Stimulated activated CD4-positive, alpha-beta T cell treated with anti-CD3 and anti-CD28 coated beads, Interleukin-1b, Interleukin-23, amount 100 ng/mL, for 48 hours (primary cell): ENCODE measurements at regions not wholly inside any gene's neighbourhood (a gene's known extent, or its start where the extent isn't known, plus 50 kb on each side); places are given as distances from the start of the nearest gene placed in this dataset.

ENCODE experiments used
- DNase-seq: peaks from one replicate; pipeline ENCODE4 v3.0.0-alpha.2; 2020

DNA sequence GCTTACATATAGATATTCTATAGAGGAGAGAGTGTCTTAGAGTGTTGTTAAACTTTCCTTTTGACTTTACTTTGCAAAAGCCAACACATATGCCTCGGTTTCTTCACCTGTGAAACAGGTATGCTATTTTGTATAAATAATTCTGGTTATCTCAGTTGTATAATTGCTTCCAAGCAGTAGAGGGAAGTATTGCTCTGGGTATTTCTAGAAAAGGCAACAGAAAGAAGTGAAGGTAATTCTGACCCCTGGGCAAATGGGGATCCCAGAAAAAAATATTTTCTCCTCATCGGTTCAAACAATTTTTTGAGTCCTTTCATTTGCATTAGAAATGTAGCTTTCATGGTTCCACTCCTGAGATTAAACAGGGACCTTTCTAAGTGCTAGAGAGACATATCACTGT lies 216.5 kb upstream of the SEMA6D start:
- DNase-seq = no peak

DNA sequence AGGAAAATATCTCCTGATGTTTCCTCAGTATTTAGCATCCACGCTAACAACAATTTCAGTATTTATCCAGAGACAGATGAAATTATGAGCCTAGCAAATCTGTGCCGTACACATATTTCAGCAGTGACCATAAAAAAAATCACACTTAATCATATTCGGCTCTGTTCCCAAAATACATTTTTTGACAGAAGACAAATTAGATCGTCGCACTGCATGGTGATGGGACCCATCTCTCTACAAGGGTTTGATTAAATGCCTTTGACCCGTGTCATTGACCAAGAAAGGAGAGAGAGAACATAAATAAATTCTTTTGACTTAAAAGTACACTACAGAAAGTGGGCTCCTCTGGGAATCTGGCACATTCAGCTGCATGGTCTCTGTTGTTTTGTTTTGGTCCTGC lies 215.3 kb upstream of the SEMA6D start:
- no peak for DNase-seq

DNA sequence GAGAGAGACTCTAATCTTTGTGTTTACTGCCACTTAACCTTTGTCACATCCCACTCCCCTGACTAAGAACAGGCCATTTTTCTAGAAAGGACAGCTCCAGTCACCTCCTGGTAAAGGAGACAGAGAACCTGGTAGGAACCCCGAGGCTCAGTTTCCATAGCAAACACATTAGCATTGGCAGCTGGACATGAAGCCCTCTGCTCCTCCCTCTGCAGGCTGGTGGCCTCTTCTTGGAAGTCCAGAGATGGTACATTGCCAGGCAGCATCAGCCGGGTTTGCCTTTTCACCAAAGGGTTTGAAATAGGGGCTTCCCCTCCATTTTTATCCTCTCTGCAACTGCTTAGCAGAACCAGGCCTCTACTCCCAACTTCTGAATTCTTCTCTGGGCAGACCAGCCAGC lies 213.4 kb upstream of the SEMA6D start:
- DNase-seq = no peak

DNA sequence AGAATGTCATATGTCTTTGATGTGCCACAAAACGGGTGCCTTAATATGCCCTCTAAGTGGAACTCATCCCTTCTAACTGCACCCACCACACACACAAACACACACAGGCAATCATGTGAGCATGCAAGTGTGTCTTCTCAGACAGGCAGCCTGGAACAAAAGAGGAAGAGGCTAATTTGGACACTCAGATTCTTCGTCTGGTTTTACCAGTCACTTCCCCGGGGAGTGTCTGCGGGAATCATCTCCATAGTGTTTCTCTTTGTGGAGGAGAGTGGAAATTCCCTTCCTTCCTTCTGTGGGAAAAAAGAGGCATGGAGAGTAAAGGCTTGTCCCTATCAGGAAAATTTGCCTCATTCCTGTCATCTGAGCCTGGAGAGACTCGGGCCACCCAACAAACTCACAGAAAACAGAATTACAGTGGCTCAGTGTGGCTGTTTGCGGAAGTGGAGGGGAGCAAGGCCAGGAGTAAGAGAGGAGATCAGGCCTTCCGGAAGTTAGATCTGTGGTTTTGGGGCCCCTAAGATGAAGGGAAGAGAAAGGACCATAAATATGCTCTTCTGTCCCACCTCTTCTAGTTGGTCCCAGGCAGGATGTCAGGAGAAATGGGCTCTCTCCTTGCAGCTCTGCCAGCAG lies 212.6 kb upstream of the SEMA6D start:
- DNase-seq = no peak

DNA sequence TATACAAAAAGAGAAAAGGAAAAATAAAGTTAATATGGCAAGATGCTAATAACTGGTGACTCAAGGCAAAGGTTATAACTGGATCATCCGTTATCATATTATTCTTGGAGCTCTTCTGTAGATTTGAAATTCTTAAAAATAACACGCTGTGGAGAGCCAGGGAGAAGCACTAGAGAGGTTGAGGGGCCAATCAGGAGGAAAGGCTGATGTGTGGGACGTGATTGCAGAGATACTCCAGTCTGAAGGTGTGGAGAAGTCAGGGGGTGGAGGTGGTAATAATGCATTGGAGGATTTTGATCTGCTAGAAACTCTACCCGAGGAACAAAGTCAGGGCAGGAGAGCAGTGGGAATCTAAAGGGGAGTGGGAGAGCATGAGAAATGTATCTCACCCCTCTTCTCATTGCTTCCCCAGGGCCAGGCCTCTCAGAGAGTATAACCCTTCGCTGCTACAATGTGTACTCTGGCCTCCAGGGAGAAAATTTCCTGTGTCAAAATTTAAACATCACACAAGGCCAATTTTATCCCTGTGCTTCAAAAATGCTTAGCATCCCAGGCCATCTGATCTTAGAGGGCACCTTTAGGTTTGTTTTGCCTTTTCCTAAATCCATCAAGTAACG lies 211.5 kb upstream of the SEMA6D start:
- no peak for DNase-seq

DNA sequence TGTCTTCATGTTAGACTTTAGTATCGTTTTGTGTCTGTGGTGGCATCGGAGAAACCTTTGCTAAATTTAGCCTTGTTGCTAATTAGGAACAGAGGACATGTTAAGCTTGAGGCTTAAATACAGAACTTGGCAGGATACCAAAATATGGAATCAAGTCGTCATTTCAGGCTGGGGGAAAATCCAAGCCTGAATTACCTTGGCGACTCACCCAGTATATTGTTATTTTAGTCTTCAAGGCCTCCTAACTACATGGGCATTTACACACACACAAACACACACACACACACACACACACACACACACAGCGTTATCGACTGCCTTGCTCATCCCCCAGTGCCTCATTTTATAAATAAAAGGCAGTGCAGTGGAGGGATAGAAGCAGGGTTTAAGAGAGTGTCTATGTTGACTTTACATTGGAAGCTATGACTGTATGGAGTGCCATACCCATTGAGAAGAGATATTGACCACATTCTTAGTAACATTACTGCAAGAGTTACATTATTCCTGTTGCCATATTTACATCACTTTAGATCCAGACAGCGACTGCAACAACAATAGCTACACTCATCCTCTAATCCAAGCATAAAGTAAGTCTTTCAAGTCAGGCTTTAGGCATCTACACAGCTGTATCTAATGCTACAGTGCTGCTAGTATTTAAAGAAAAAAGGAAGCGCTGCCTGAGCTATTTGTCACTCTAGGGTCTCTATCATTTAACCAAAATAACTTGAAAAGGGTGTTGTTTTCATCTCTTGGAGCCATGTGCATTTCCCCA lies 210.8 kb upstream of the SEMA6D start:
- no peak for DNase-seq

DNA sequence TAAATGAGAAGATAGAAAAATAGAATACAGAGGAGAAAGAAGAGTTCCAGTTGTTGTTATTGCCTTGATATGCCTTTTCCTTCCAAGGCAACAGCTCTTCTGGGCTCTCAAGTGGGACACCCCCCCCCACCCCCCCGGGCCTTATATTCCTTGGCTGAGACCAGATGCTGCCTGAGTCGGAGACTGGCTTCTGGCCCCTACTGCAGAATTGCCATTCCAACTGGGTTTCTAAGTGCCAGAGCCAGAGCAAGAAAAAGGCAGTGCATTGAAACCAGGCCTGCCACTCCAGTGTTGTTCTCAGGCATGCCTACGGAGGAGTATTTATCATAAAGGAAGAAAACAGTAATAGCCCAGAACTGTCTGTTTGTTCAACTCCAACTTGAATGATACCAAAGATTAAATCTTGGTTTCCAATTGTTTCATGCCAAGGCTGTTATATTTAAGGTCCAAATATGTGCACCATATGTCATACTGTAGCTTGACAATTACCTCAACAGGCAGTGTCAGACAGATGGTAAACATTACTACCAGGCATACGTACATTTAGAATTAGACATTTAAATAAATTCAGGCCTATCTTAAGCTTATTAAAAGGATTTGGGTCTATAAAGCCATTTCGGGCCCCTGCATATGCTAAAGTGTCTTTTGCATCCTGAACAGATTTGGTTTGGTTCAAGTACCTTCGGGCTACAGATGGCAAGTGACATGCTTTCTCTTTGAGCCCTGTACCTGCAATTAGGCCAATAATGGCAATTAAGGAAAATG lies 209.9 kb upstream of the SEMA6D start:
- DNase-seq = no peak

DNA sequence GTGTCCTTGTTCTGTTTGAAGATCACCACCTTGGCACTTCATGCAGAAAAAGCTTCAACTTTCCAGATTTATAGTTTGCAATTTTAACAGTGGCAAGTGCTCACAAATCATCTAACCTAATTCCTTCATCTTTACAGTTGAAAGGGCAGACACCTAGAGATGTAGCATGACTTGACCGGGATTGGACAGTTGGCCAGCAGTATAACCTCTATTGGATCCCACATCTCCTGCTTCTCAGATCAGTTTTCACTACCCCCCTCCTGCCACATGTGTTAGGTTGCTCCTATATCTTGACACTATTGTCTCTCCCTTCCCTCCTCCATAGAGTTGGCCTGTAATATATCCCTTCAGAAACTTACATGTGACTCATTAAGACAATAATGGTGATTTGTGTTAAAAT lies 206.0 kb upstream of the SEMA6D start:
- no peak for DNase-seq

DNA sequence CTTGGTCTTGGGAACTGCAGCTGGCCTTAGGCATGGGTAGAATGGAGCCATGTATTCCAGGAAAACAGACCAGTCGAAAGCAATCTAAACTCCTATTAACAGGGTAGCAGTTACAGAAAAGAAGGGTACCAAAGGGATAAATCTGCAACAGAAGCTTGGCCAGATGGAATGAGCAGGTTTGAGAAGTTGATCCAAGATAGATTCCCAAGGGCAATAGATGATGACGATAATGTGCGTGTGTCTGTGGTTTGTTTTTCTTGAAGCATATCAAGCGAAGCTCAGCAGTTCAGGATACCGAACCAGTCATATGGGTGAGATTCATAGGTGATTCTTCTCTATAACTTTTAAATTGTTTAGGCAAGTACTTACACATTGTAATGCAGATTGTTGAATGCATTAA lies 203.8 kb upstream of the SEMA6D start:
- no peak for DNase-seq

DNA sequence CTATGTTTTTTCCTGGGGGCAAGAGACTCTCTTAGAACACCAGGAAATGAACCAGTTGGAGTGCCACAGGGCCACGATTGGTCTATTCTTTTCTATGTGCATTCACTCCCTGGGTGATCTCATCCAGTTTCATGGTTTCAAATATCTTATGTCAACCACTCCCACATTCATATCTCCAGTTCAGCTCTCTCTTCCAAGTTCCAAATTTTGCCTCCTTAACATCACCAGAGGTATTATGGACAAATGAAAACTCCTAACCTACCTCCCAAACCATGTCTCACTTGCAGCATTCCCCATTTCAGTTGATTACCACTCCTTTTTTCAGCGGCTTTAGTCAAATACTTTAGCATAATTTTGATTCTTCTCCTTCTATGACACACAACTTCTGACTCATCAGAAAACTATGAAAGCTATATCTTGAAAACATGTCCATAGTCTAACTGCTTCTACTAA lies 203.1 kb upstream of the SEMA6D start:
- DNase-seq = no peak

DNA sequence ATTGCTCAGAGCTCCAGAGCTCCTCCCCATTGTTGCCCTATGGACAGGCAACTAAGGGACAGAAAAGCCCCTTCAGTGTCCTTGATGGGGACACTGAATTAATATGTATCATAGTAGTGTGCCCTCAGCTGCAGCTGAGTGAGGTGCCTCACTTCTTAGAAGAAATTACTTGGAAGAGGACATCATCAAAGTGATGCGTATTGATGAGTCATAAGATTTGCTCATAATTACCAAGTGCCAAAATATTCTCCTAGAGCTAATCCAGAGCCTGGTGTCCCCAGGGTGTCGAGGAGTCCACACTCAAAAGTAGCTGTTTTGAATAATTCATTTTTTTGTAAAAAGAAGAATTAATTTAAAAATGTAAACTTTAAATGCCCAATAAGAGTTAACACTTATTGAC lies 200.7 kb upstream of the SEMA6D start:
- no peak for DNase-seq

DNA sequence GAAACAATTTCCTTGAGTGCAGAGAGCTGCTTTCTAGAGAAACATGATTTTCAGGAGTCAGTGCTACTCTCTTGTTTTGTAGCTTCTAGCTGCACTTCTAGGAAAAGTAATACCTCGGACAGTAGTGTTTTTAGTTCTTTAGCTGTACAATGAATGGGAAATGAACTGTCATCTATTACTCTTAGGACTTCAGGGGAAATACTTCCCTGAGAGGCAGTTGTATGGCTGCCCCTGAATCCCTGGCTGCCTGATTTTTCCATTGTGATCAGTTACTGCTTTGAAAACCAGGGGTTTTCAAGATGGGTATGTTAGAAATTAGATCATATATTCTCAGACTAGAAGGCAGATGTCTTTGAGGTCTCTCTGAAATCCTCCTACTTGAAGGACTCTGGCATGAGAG lies 200.3 kb upstream of the SEMA6D start:
- DNase-seq = no peak

DNA sequence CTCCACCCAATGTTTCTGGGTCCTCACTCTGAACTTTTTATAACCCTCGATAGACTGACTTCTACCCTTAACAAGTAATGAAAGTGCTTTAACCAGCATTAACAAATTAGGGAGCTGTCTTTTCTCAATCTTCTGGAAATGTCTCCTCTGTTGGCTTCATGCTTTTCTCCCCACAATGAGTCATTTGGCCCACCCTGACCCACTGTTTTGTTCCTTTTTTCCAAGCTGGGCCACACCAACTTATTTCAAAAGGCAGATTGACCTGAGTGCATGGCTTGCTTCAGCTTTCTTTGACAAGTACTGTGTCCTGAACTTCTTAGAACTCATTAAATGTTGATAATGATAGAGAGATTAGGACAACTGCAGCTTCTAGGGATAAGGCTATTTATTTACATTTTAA lies 199.6 kb upstream of the SEMA6D start:
- no peak for DNase-seq

DNA sequence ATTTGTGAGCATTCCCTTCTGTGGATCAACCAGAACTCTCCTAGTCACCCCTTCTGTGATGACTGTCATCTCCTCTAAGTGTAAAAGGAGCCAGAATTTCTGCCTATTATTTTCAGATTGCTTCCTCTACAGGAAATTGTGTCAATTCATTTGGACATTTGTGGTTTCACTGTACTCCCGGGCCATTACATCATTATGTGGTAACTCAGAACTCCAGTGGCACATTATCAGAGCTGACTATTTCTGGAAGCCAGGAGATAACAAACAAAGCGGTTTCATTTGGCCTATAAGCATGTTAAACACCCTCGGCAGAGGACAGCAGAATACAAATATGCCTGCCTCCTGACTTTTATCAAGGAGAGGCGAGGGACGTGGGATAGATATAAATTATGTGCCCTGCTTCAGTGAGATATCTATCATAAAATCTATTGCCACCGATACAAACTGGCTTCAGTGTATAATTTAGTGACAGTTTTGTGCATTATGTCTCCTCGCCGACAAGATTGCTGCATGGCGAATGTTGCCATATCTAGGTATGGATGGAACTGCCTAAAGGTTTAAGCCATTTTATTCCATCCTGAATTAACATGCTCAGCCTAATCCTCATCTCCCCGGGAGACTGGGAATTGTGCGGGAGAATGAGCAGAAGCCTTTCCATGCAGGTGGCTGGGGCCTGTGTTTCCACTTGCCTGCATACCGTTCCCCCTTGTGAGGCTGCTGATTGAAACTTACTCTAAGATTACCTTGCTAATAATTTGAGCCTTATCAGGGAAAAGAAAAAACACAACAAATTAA lies 193.4 kb upstream of the SEMA6D start:
- DNase-seq = no peak

DNA sequence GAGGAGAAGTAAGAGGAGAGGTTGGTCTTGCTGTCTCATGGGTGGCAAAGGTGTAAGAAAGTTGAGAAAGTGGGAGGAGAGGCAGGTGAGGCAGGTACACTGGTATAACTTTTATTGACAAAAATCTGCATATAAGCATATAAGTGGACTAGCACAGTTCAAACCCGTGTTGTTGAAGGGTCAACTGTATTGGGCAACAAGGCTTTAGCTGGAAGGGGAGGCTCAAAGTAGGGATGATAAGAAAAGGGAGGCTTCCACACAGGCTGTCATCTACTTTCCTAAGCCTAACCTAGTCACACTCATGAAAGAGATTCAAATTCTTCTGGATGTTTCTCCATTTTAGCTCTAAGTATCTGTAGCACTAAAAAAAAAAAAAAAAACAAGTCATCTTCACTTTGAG lies 188.1 kb upstream of the SEMA6D start:
- DNase-seq = no peak

DNA sequence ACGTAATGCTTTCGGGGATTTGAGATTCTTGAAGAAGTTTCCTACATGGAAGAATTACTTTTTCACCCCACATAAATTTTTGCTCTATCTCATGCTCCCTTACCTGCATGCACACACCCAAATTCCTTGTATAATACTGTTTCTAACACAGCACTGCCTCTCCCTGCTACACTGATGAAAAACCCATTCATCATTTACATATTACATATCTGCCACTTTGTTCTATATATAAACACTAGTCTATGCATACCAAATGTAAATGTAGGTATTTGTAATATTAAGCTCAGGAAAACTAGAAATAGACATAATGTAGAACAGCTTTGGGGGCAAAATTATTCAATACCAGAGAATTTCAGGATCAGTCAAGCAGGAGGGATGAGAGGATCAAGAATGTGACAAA lies 182.6 kb upstream of the SEMA6D start:
- DNase-seq = no peak

DNA sequence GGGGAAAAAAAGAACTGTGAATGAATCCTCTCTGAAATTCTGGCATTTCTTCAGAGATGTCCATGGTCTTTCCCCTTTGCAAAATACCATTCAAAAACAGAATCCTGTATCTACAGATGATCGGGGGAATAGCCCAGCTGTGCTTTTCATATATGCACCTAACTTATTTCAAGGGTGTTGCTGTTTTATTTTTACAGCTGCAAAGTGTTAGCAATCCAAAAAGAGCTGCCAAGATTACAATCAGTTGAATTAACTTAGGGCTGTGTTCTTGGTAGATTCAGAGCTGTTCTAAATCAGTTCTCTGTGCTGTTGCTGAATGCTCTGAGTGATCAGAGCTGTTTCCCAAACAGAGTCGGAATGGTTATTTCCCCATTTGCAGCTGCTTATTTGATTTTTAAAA lies 175.7 kb upstream of the SEMA6D start:
- no peak for DNase-seq

DNA sequence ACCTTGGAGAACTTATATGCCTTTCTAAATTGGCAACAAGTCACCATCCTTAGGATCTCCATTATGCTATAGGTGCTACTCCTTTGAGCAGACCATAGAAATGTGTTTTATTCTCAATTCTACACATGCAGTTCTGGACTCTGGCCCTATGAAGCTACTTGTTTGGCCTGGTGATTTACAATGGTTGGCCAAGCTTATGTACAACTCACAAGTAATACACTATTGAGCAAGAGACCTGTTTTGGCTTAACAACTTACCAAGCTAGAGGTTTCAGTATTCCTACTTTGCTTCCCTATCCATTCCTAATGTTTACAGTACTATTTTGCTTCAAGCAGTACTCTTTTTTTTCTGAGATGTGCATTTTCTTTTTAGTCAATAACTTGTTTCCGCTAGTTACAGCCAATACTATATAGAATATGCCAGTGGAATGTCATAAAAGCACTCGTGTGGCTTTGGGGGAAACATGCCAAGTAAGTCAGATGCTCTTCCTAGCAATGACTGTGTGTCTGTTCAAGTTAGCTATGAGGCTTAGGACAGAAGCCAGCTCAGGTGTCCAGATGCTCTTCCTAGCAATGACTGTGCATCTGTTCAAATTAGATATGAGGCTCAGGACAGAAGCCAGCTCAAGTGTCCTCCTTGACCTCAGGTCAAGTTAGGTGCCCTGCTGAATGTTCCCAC lies 174.9 kb upstream of the SEMA6D start:
- DNase-seq = no peak

DNA sequence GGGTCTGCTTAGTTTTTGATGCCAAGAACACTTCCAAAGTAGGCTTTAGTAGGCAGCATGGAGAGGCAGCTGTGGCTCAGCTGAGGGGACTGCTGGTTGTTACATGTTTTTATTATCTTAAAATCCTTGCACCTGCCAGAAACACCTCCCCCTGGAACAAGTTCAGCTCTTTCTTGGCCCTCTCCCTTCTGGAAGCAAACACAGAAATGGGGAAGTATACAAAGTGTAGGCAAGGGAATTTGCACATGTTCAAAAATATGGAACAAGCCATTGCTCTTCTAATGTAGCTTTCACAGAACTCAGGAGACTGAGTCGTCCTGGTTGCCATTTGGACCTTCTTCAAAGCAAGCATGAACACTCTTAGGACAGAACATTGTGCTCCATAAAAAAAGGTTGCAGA lies 169.1 kb upstream of the SEMA6D start:
- DNase-seq = no peak

DNA sequence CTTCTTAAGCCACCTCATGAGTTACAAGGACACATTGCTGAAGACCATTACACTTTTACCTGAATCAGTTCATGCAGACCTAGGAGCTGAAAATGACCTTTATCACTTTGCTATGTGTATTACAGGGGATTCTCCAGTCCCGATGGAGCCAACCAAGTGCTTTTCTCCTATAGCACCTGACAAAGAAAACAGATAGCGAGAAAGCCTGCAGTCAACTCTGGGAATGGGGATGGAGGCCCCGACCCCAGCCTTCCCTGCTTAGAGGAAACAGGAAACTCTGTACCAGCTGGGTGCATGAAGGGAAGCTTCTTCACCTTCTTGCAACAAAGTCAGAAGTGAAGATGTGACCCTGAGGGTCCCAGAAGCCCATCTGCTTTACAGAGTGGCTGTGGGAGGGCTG lies 168.3 kb upstream of the SEMA6D start:
- no peak for DNase-seq

DNA sequence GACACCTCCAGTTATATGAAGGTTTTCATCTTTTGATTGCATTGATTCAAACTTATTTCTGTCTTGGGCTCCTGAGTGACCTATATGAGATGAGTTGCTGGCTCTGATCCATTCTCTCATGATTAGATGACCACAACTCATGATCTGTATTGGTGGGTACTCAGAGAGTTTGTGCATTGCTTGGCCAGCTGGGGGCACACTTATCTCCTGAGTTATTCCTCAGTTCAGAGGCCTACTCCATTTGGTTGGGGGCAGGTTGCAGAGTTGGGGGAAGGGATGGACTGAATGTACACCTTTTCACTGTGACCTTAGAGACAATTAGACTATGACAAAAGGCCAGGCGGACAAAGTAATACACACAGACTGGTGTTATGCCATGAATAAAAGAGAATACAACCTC lies 166.2 kb upstream of the SEMA6D start:
- no peak for DNase-seq

DNA sequence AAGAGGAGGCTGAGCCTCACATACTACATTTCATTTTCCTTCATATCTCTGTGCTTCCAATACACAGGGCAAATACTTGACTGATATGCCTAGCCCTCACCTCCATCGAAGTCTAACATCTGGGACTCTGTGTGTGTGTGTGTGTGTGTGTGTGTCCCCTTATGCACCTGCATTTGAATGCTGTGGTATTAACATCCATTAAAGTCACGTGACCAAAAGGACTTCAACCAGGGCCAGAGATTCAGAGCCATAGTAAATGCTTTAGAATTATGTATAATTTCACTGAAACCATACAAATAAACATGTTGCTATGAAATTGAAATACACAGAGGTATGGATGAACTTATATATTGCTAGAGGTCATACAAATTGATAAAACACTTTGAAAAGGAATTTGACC lies 165.8 kb upstream of the SEMA6D start:
- DNase-seq = no peak
